GM13977 (cell line): ENCODE measurements at regions not wholly inside any gene's neighbourhood (a gene's known extent, or its start where the extent isn't known, plus 50 kb on each side); places are given as distances from the start of the nearest gene placed in this dataset.

Experiments used
- DNase-seq: peaks from one replicate; pipeline ENCODE4 v3.0.0; 2012; ENCODE audit warnings: low spot score
- in situ Hi-C: fragments of 300-500 bp; cut with MboI; formaldehyde crosslinking; loops from one replicate; pipeline ENCODE4 v1.12.0; 2022; ENCODE audit warnings: low sequenced_read_pairs, low pct_unique_long_range_greater_than_20kb, mixed read lengths, inconsistent platforms; ENCODE audit not compliant: unreplicated experiment
- TF ChIP-seq, protein P1 (sequence below): IDR thresholded peaks from 2 replicates; pipeline ENCODE4 v1.5.1; 2012; ENCODE audit warnings: mild to moderate bottlenecking, control low read depth; ENCODE audit not compliant: insufficient read depth; ENCODE audit errors: extremely low read depth, missing control alignments

GRCh38 chr3:106083207-106083606, 214.4 kb upstream of the CBLB start:
- in situ Hi-C loops, result no loop called here
- TF ChIP-seq, protein P1, sequence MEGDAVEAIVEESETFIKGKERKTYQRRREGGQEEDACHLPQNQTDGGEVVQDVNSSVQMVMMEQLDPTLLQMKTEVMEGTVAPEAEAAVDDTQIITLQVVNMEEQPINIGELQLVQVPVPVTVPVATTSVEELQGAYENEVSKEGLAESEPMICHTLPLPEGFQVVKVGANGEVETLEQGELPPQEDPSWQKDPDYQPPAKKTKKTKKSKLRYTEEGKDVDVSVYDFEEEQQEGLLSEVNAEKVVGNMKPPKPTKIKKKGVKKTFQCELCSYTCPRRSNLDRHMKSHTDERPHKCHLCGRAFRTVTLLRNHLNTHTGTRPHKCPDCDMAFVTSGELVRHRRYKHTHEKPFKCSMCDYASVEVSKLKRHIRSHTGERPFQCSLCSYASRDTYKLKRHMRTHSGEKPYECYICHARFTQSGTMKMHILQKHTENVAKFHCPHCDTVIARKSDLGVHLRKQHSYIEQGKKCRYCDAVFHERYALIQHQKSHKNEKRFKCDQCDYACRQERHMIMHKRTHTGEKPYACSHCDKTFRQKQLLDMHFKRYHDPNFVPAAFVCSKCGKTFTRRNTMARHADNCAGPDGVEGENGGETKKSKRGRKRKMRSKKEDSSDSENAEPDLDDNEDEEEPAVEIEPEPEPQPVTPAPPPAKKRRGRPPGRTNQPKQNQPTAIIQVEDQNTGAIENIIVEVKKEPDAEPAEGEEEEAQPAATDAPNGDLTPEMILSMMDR, result no peak

GRCh38 chr3:106083854-106084253, 215.0 kb upstream of the CBLB start:
- in situ Hi-C loops, result no loop called here
- TF ChIP-seq, protein P1, result no peak
- DNase-seq, result no peak

More at GRCh38 chr3:106083207-106083606, 214.4 kb upstream of the CBLB start:
- no peak for DNase-seq

DNA sequence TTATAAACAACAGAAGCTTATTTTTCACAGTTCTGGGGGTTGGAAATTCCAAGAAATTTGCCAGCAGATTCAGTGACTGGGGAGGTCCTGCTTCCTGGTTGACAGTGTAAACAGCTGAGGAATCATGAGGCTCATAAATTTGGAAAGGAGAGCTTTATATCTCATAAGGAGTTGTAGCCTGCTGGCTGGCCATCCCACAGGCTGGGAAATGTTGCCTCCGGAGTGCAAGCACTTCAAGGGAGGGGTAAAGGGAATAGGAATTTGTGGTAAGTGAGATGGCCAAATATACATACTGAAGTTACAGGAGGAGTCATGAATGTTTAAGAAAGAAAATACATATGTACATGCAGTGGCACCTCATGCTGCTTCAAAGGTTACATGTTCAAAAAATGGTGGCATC, 217.2 kb upstream of the CBLB start:
- TF ChIP-seq, protein P1, result no peak
- no peak for DNase-seq
- in situ Hi-C loops, result no loop called here

GRCh38 chr3:106086636-106087035, 217.8 kb upstream of the CBLB start:
- in situ Hi-C loops, result no loop called here
- TF ChIP-seq, protein P1, result no peak
- no peak for DNase-seq

DNA sequence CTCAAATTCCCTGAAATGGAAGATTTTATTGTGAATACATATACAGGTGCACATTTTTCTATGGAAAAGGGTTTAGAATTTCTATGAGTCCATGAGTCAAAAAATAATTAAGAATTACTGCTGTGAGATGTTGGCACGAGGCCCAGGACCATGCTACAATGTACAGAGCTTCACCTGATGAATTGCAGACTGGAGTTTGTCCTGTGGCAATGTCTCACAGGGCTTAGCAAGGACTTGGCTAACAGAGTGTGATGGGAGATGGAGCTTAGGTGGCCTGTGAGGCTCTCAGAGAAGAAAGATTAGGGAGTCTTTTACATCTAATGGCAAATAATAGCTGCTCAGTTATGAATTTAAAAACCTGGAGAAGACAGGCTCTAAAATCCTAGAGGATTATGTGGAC, 219.5 kb upstream of the CBLB start:
- in situ Hi-C loops, result no loop called here
- no peak for DNase-seq
- TF ChIP-seq, protein P1, result no peak

GRCh38 chr3:106088899-106089298, 220.1 kb upstream of the CBLB start:
- in situ Hi-C loops, result no loop called here
- TF ChIP-seq, protein P1, result no peak
- no peak for DNase-seq

GRCh38 chr3:106089806-106090205, 221.0 kb upstream of the CBLB start:
- DNase-seq, result no peak
- in situ Hi-C loops, result no loop called here
- TF ChIP-seq, protein P1, result no peak
